IMR-90 (cell line): ENCODE measurements at regions not wholly inside any gene's neighbourhood (a gene's known extent, or its start where the extent isn't known, plus 50 kb on each side); places are given as distances from the start of the nearest gene placed in this dataset.

Experiments used
- ATAC-seq: fragments of 200-7000 bp; cut with Tn5 transposase; 2 replicates; pipeline ENCODE4 v1.9.1; 2020; ENCODE audit warnings: low read depth, mild to moderate bottlenecking, moderate library complexity
- BruUV-seq: library from RNA; stranded (reverse); fragments of 400-500 nt; replicated peaks from 2 replicates; lab custom pipeline; 2021; lab: Mats Ljungman, UMichigan
- CTCF ChIA-PET: fragments of 300-600 bp; formaldehyde crosslinking; extraction: SDS; loops from one replicate; lab custom pipeline; 2021; ENCODE audit warnings: antibody characterized with exemption; lab: Yijun Ruan, JAX
- POLR2A ChIA-PET: fragments of 300-600 bp; sonication (Branson Sonifier 250); formaldehyde crosslinking; loops from one replicate; lab custom pipeline; 2022; ENCODE audit warnings: antibody characterized with exemption; ENCODE audit not compliant: unreplicated experiment; lab: Charles Lee
- DNase-seq: peaks from one replicate; pipeline ENCODE4 v3.0.0; 2013
- H2AFZ ChIP-seq: replicated peaks from 2 replicates; pipeline ENCODE3; 2013; ENCODE audit warnings: low read length, mild to moderate bottlenecking; ENCODE audit not compliant: poor library complexity
- H2AK5ac ChIP-seq: 2 replicates; pipeline ENCODE4 v1.6.1; 2013; ENCODE audit warnings: low read depth, low read length, inconsistent platforms
- H2AK9ac ChIP-seq: replicated peaks from 2 replicates; pipeline ENCODE3; 2013; ENCODE audit warnings: mild to moderate bottlenecking, low read depth, low read length, moderate library complexity; ENCODE audit not compliant: poor library complexity
- H2BK120ac ChIP-seq: 2 replicates; pipeline ENCODE4 v1.6.1; 2013; ENCODE audit warnings: low read depth, low read length, inconsistent platforms
- H2BK15ac ChIP-seq: 3 replicates; pipeline ENCODE4 v1.6.1; 2013; ENCODE audit warnings: low read depth, low read length, inconsistent platforms
- H2BK20ac ChIP-seq: 2 replicates; pipeline ENCODE4 v1.6.1; 2013; ENCODE audit warnings: low read depth, mild to moderate bottlenecking, inconsistent platforms, low read length, moderate library complexity
- H2BK5ac ChIP-seq: 2 replicates; pipeline ENCODE4 v1.6.1; 2013; ENCODE audit warnings: mild to moderate bottlenecking, low read depth, low read length, inconsistent platforms; ENCODE audit not compliant: poor library complexity, severe bottlenecking
- H3K14ac ChIP-seq: replicated peaks from 2 replicates; pipeline ENCODE4 v1.6.1; 2013; ENCODE audit warnings: low read depth, low read length, inconsistent platforms
- H3K18ac ChIP-seq: 2 replicates; pipeline ENCODE4 v1.6.1; 2013; ENCODE audit warnings: low read depth, low read length, control low read depth
- H3K23ac ChIP-seq: 2 replicates; pipeline ENCODE4 v1.6.1; 2013; ENCODE audit warnings: low read depth, low read length, inconsistent platforms
- H3K27ac ChIP-seq: 2 replicates; pipeline ENCODE4 v1.5.1; 2013; ENCODE audit warnings: mild to moderate bottlenecking, control low read depth, low read length; ENCODE audit not compliant: insufficient read depth
- H3K27me3 ChIP-seq: 2 replicates; pipeline ENCODE4 v1.6.1; 2013; ENCODE audit warnings: low read length; ENCODE audit not compliant: control insufficient read depth, insufficient read depth
- H3K36me3 ChIP-seq: 2 replicates; pipeline ENCODE4 v1.6.1; 2013; ENCODE audit warnings: low read length, mixed read lengths; ENCODE audit not compliant: control insufficient read depth, insufficient read depth
- H3K4ac ChIP-seq: 2 replicates; pipeline ENCODE4 v1.6.1; 2013; ENCODE audit warnings: low read depth, low read length, inconsistent platforms
- H3K4me1 ChIP-seq: 2 replicates; pipeline ENCODE4 v1.6.1; 2013; ENCODE audit warnings: low read length, mixed read lengths; ENCODE audit not compliant: control insufficient read depth, insufficient read depth
- H3K4me2 ChIP-seq: 2 replicates; pipeline ENCODE4 v1.6.1; 2013; ENCODE audit warnings: low read depth, mild to moderate bottlenecking, control low read depth, low read length, moderate library complexity
- H3K4me3 ChIP-seq: 2 replicates; pipeline ENCODE4 v1.5.1; 2013; ENCODE audit warnings: low read depth, mild to moderate bottlenecking, control low read depth, low read length, moderate library complexity; ENCODE audit not compliant: insufficient read depth
- H3K56ac ChIP-seq: 2 replicates; pipeline ENCODE4 v1.6.1; 2013; ENCODE audit warnings: low read length, inconsistent platforms; ENCODE audit not compliant: insufficient read depth; ENCODE audit errors: extremely low read depth
- H3K79me1 ChIP-seq, 2 experiments: 2 replicates each; pipeline ENCODE4 v1.6.1; 2013; ENCODE audit warnings: low read length in 2 of 2, inconsistent platforms in 1 of 2, low read depth in 1 of 2
- H3K9ac ChIP-seq: 2 replicates; pipeline ENCODE4 v1.6.1; 2013; ENCODE audit warnings: low read depth, low read length, control low read depth
- H3K9me1 ChIP-seq: 2 replicates; pipeline ENCODE4 v1.6.1; 2013; ENCODE audit warnings: low read length, inconsistent platforms; ENCODE audit not compliant: insufficient read depth
- H3K9me3 ChIP-seq: 2 replicates; pipeline ENCODE4 v1.6.1; 2013; ENCODE audit warnings: low read length; ENCODE audit not compliant: control insufficient read depth, insufficient read depth
- H4K20me1 ChIP-seq: 2 replicates; pipeline ENCODE4 v1.6.1; 2013; ENCODE audit warnings: low read length, inconsistent platforms; ENCODE audit not compliant: insufficient read depth
- H4K5ac ChIP-seq: 2 replicates; pipeline ENCODE4 v1.6.1; 2013; ENCODE audit warnings: mild to moderate bottlenecking, low read depth, low read length, control low read depth
- H4K8ac ChIP-seq, 2 experiments: 2 replicates each; pipeline ENCODE4 v1.6.1; 2013; ENCODE audit warnings: low read depth in 2 of 2, low read length in 2 of 2, control low read depth in 1 of 2, inconsistent platforms in 1 of 2
- H4K91ac ChIP-seq: 2 replicates; pipeline ENCODE4 v1.6.1; 2013; ENCODE audit warnings: low read depth, low read length, inconsistent platforms; ENCODE audit not compliant: insufficient read depth
- BHLHE40 ChIP-seq: fragments of 150-350 bp; IDR thresholded peaks from 2 replicates; pipeline ENCODE4 v1.6.1; 2016; ENCODE audit warnings: mild to moderate bottlenecking, low read depth, low read length
- CEBPB ChIP-seq: IDR thresholded peaks from 2 replicates; pipeline ENCODE4 v1.6.1; 2012; ENCODE audit warnings: low read depth, low read length, improper control_type of control experiment
- CHD1 ChIP-seq: IDR thresholded peaks from 2 replicates; pipeline ENCODE4 v1.6.1; 2012; ENCODE audit warnings: low read depth, low read length, improper control_type of control experiment
- CTCF ChIP-seq: conservative IDR thresholded peaks from 2 replicates; pipeline ENCODE4 v1.5.1; 2012; ENCODE audit warnings: mild to moderate bottlenecking, low read depth, low read length, improper control_type of control experiment
- FOS ChIP-seq: fragments of 150-350 bp; IDR thresholded peaks from 2 replicates; pipeline ENCODE4 v1.6.1; 2016; ENCODE audit warnings: low read depth, low read length
- MAFK ChIP-seq: IDR thresholded peaks from 2 replicates; pipeline ENCODE4 v1.6.1; 2012; ENCODE audit warnings: low read depth, low read length, improper control_type of control experiment
- MAZ ChIP-seq: IDR thresholded peaks from 2 replicates; pipeline ENCODE4 v1.6.1; 2012; ENCODE audit warnings: low read depth, mild to moderate bottlenecking, low read length, improper control_type of control experiment, moderate library complexity, borderline replicate concordance
- MXI1 ChIP-seq: IDR thresholded peaks from 2 replicates; pipeline ENCODE4 v1.6.1; 2012; ENCODE audit warnings: low read depth, mild to moderate bottlenecking, low read length, moderate library complexity, borderline replicate concordance
- NFE2L2 ChIP-seq: fragments of 150-350 bp; IDR thresholded peaks from 2 replicates; pipeline ENCODE4 v1.6.1; 2016; ENCODE audit warnings: low read depth, mild to moderate bottlenecking, low read length
- POLR2A ChIP-seq: IDR thresholded peaks from 2 replicates; pipeline ENCODE4 v1.6.1; 2012; ENCODE audit warnings: mild to moderate bottlenecking, low read depth, low read length
- RAD21 ChIP-seq: IDR thresholded peaks from 2 replicates; pipeline ENCODE4 v1.6.1; 2012; ENCODE audit warnings: low read length, improper control_type of control experiment
- RCOR1 ChIP-seq: IDR thresholded peaks from 2 replicates; pipeline ENCODE4 v1.6.1; 2012; ENCODE audit warnings: mild to moderate bottlenecking, low read length, improper control_type of control experiment; ENCODE audit not compliant: insufficient replicate concordance
- RFX5 ChIP-seq: IDR thresholded peaks from 2 replicates; pipeline ENCODE4 v1.8.0; 2012; ENCODE audit warnings: low read depth, mild to moderate bottlenecking, low read length, moderate library complexity
- SMC3 ChIP-seq: fragments of 150-350 bp; IDR thresholded peaks from 2 replicates; pipeline ENCODE4 v1.6.1; 2016; ENCODE audit warnings: low read depth, mild to moderate bottlenecking, antibody characterized with exemption, low read length, moderate library complexity
- USF2 ChIP-seq: fragments of 150-350 bp; IDR thresholded peaks from 2 replicates; pipeline ENCODE4 v1.6.1; 2017; ENCODE audit warnings: mild to moderate bottlenecking, antibody characterized with exemption, low read length, low read depth
- dilution Hi-C: fragments of 300-500 bp; cut with HindIII; formaldehyde crosslinking; loops from one replicate; pipeline ENCODE4 v1.14.3; 2018; ENCODE audit warnings: low sequenced_read_pairs; ENCODE audit not compliant: unreplicated experiment
- in situ Hi-C: fragments of 300-500 bp; cut with MboI; formaldehyde crosslinking; loops from 3 replicates; pipeline ENCODE4 v1.14.3; 2019; ENCODE audit warnings: low sequenced_read_pairs, inconsistent platforms, mixed read lengths
- intact Hi-C: fragments of 100-400 bp; cut with micrococcal nuclease; formaldehyde crosslinking; loops from 2 replicates; pipeline ENCODE4 v1.10.0; 2022
- TF ChIP-seq, protein P1 (sequence below): fragments of 150-350 bp; IDR thresholded peaks from 2 replicates; pipeline ENCODE4 v1.6.1; 2016; ENCODE audit warnings: low read depth, mild to moderate bottlenecking, low read length, moderate library complexity, borderline replicate concordance

DNA sequence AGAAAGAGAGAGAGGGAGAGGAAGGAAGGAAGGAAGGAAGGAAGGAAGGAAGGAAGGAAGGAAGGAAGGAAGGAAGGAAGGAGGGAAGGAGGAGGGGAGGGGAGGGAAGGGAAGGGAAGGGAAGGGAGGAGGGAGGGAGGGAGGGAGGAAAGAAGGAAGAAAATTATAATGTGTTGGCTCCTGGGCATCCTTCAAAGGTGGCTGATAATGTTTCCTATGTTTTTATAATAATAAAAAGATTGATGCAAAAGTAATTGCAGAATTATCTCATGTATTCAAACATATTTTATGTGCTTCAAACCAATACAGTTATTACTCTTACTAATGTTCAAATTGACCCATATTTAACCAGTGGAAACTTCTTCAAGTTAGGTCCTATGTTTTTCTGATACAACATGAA is 260.9 kb downstream of the LNPK start:
- no peak overlapping the region for H3K18ac ChIP-seq
- H3K4ac ChIP-seq, result no peak overlapping the region
- no peak overlapping the region for H3K4me3 ChIP-seq
- ATAC-seq (no peak), DNase-seq (no peak)
- no peaks in the 10 kb centered on the region for H3K9me3 ChIP-seq
- no peak overlapping the region for H4K5ac ChIP-seq
- no peak overlapping the region for H2BK20ac ChIP-seq
- H2AK9ac ChIP-seq, result no peak overlapping the region
- intact Hi-C loops, result no loop called here
- H4K20me1 ChIP-seq, result no peaks in the 10 kb centered on the region
- H3K4me2 ChIP-seq, result no peak overlapping the region
- no peaks in the 10 kb centered on the region for H3K9me1 ChIP-seq
- dilution Hi-C loops, result no loop called here
- no TSS peak for BruUV-seq
- no peak overlapping the region for H2AK5ac ChIP-seq
- no peak overlapping the region for H4K91ac ChIP-seq
- no peak overlapping the region for H3K27ac ChIP-seq
- no peak overlapping the region for H3K23ac ChIP-seq
- H2BK15ac ChIP-seq, result no peak overlapping the region
- TF ChIP-seq RFX5 (no peak), POLR2A (no peak), MAZ (no peak), CEBPB (no peak), MXI1 (no peak), RCOR1 (no peak), USF2 (no peak), RAD21 (no peak), SMC3 (no peak), NFE2L2 (no peak), FOS (no peak), BHLHE40 (no peak), CHD1 (no peak), MAFK (no peak), CTCF (no peak)
- TF ChIP-seq, protein P1, sequence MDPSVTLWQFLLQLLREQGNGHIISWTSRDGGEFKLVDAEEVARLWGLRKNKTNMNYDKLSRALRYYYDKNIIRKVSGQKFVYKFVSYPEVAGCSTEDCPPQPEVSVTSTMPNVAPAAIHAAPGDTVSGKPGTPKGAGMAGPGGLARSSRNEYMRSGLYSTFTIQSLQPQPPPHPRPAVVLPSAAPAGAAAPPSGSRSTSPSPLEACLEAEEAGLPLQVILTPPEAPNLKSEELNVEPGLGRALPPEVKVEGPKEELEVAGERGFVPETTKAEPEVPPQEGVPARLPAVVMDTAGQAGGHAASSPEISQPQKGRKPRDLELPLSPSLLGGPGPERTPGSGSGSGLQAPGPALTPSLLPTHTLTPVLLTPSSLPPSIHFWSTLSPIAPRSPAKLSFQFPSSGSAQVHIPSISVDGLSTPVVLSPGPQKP, result no peak
- no peak overlapping the region for H3K56ac ChIP-seq
- no peak overlapping the region for H3K14ac ChIP-seq
- H2AFZ ChIP-seq, result no peak overlapping the region
- H3K36me3 ChIP-seq, result no peaks in the 10 kb centered on the region
- no peak overlapping the region for H2BK5ac ChIP-seq
- no peak overlapping the region for H3K9ac ChIP-seq
- ChIA-PET CTCF (interaction anchor here (1.0 kb wide), 1 partner anchor 45 kb away, joined by 7 read pairs; no protein-coding TSS in a partner anchor), POLR2A (no interaction called here)
- H4K8ac ChIP-seq, result no peak overlapping the region
- no peaks in the 10 kb centered on the region for H3K4me1 ChIP-seq
- H2BK120ac ChIP-seq, result no peak overlapping the region
- no peaks in the 10 kb centered on the region for H3K79me1 ChIP-seq
- H3K27me3 ChIP-seq, result no peaks in the 10 kb centered on the region; the same call in 1 of the 2 replicates
- in situ Hi-C loops, result no loop called here
